Gastroesophageal sphincter (tissue), 3 donors: ENCODE measurements at regions not wholly inside any gene's neighbourhood (a gene's known extent, or its start where the extent isn't known, plus 50 kb on each side); places are given as distances from the start of the nearest gene placed in this dataset.
A peak's percentile ranks its signal among the peaks of the same experiment; 100 is the strongest.

Experiments
- CTCF ChIP-seq, 4 experiments: fragments of 200-600 bp in 2 of 4; fragments of 450-650 bp in 2 of 4; sonication (generic) in 1 of 4; IDR thresholded peaks; one replicate each; pipeline ENCODE4 v1.5.1; 2017 to 2019; ENCODE audit warnings: antibody characterized with exemption in 4 of 4, mild to moderate bottlenecking in 2 of 4, moderate library complexity in 2 of 4
- POLR2AphosphoS5 ChIP-seq: sonication (generic); formaldehyde crosslinking; IDR thresholded peaks from one replicate; pipeline ENCODE4 v1.6.1; 2017; ENCODE audit warnings: antibody characterized with exemption

- no peak for TF ChIP-seq POLR2AphosphoS5
- peak; percentile 69 to 80 (median 73) for TF ChIP-seq CTCF (IDR thresholded peaks at IDR 0.05)
Measured at GRCh38 chr6:18323935-18324705, 59.8 kb upstream of the DEK start.
